Karpas-422 (cell line): ENCODE measurements at regions not wholly inside any gene's neighbourhood (a gene's known extent, or its start where the extent isn't known, plus 50 kb on each side); places are given as distances from the start of the nearest gene placed in this dataset.
"Not testable (repeated sequence)": the region's sequence is repeated elsewhere in the genome, so short reads cannot be mapped to it uniquely, and the experiment has no call there.

Source experiments
- DNase-seq: peaks from one replicate; pipeline ENCODE4 v3.0.0-alpha.2; 2015
- H2AFZ ChIP-seq: fragments of 200-600 bp; sonication (generic); 2 replicates; pipeline ENCODE4 v1.6.1; 2014; ENCODE audit warnings: antibody characterized with exemption, low read length, mixed read lengths
- H3K27ac ChIP-seq: fragments of 200-600 bp; sonication (generic); 2 replicates; pipeline ENCODE4 v1.5.1; 2014; ENCODE audit warnings: mild to moderate bottlenecking, low read length, moderate library complexity
- H3K27me3 ChIP-seq: fragments of 200-600 bp; sonication (generic); 2 replicates; pipeline ENCODE4 v1.6.1; 2014; ENCODE audit warnings: low read length, mixed read lengths
- H3K36me3 ChIP-seq: fragments of 200-600 bp; sonication (generic); 2 replicates; pipeline ENCODE4 v1.6.1; 2014; ENCODE audit warnings: low read length, mixed read lengths; ENCODE audit not compliant: insufficient read depth
- H3K4me1 ChIP-seq: fragments of 200-600 bp; sonication (generic); 2 replicates; pipeline ENCODE4 v1.6.1; 2014; ENCODE audit warnings: mild to moderate bottlenecking, low read length, mixed read lengths
- H3K4me2 ChIP-seq: fragments of 200-600 bp; sonication (generic); 2 replicates; pipeline ENCODE4 v1.6.1; 2014; ENCODE audit warnings: low read length, low read depth, mild to moderate bottlenecking; ENCODE audit not compliant: poor library complexity, severe bottlenecking
- H3K4me3 ChIP-seq: fragments of 200-600 bp; sonication (generic); 2 replicates; pipeline ENCODE4 v1.5.1; 2014; ENCODE audit warnings: mild to moderate bottlenecking, antibody characterized with exemption, low read length, mixed read lengths
- H3K79me2 ChIP-seq: fragments of 200-600 bp; sonication (generic); 2 replicates; pipeline ENCODE4 v1.6.1; 2014; ENCODE audit warnings: mild to moderate bottlenecking, low read length, mixed read lengths
- H3K9ac ChIP-seq: fragments of 200-600 bp; sonication (generic); 2 replicates; pipeline ENCODE4 v1.6.0; 2014; ENCODE audit warnings: low read length
- H3K9me2 ChIP-seq: fragments of 200-600 bp; sonication (generic), shearing (Covaris generic); replicated peaks from 2 replicates; pipeline ENCODE4 v1.6.0; 2014; ENCODE audit warnings: mild to moderate bottlenecking, low read length, moderate library complexity; ENCODE audit not compliant: insufficient read depth
- H3K9me3 ChIP-seq: fragments of 300-700, 200-600 bp; sonication (generic); 2 replicates; pipeline ENCODE4 v1.6.1; 2014; ENCODE audit warnings: low read length, mixed read lengths
- H4K20me1 ChIP-seq: fragments of 200-600 bp; sonication (generic); 2 replicates; pipeline ENCODE4 v1.6.1; 2014; ENCODE audit warnings: mild to moderate bottlenecking, antibody characterized with exemption, low read length, low read depth; ENCODE audit not compliant: insufficient read depth

DNA sequence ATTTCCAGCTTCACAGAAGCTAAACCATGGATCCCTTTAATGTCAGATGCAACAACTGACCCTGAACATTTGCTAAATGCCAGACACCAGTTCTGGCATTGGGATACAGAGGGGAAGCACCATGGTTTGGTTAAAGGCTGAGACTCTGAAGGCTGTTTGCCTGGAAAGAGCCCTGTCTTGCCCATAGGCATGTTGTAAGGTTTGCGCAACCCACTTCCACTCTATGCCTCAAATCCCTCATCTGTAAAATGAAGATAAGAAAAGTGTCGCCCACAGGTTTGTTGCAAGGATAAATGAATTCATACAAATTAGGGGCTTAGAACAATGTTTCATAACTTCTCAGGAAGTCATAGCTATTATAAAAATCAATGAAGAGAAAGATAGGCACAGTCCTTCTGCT, 380.9 kb upstream of the GYPC start:
- no peaks in the 10 kb centered on the region for H3K9me3 ChIP-seq
- no peak overlapping the region for H3K9ac ChIP-seq
- H3K4me2 ChIP-seq, result no peak overlapping the region
- H3K36me3 ChIP-seq, result no peaks in the 10 kb centered on the region
- no peaks in the 10 kb centered on the region for H3K27me3 ChIP-seq
- no peaks in the 10 kb centered on the region for H4K20me1 ChIP-seq
- no peak for DNase-seq
- no peaks in the 10 kb centered on the region for H3K9me2 ChIP-seq
- no peaks in the 10 kb centered on the region; the same call in 1 of the 2 replicates for H3K4me1 ChIP-seq
- H3K79me2 ChIP-seq, result no peaks in the 10 kb centered on the region
- no peak overlapping the region for H2AFZ ChIP-seq
- no peak overlapping the region for H3K27ac ChIP-seq
- no peak overlapping the region for H3K4me3 ChIP-seq

DNA sequence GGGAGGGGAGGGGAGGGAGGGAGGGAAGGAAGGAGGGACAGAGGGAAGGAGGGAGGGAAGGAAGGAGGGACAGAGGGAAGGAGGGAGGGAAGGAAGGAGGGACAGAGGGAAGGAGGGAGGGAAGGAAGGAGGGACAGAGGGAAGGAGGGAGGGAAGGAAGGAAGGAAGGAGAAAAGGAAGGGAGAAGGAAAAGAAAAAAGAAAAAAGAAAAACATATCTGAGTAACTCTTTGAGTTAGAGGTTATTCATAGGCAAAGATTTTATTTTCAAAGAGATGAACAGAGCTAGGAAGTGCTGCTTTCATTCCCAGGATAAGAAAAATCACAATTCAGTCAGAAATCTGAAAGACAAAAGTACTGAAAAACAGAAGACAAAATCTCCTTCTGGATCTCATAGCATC, 379.7 kb upstream of the GYPC start:
- not testable (repeated sequence) for DNase-seq, H3K36me3 ChIP-seq, H3K9me3 ChIP-seq, H3K4me1 ChIP-seq, H4K20me1 ChIP-seq, H3K9ac ChIP-seq, H3K27me3 ChIP-seq, H3K4me3 ChIP-seq, H2AFZ ChIP-seq, H3K27ac ChIP-seq, H3K79me2 ChIP-seq, H3K9me2 ChIP-seq, H3K4me2 ChIP-seq

DNA sequence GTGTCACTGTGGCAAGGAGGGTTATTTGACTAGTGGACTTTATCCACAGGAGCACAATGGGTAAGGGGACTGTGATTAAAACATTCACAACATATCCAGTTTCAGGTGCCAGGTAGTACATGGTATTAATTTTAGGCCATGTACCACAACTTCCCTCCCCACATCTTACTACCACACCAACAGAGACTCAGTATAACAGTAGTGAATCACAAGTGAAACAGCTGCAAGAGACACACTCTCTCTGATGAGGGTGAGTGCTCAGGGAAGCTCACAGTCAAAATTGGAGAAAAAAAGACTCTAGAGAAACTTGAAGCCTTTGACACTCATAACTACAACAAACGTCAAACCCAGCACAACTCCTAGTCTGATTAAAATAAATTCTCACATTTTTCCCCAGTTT, 367.6 kb upstream of the GYPC start:
- Histone ChIP-seq H3K4me2 (no peak overlapping the region), H3K9me3 (no peaks in the 10 kb centered on the region), H4K20me1 (no peaks in the 10 kb centered on the region), H3K4me3 (no peak overlapping the region), H2AFZ (no peak overlapping the region), H3K27me3 (no peaks in the 10 kb centered on the region), H3K79me2 (no peaks in the 10 kb centered on the region), H3K36me3 (no peaks in the 10 kb centered on the region), H3K27ac (no peak overlapping the region), H3K4me1 (no peaks in the 10 kb centered on the region), H3K9me2 (no peaks in the 10 kb centered on the region), H3K9ac (no peak overlapping the region)
- no peak for DNase-seq

DNA sequence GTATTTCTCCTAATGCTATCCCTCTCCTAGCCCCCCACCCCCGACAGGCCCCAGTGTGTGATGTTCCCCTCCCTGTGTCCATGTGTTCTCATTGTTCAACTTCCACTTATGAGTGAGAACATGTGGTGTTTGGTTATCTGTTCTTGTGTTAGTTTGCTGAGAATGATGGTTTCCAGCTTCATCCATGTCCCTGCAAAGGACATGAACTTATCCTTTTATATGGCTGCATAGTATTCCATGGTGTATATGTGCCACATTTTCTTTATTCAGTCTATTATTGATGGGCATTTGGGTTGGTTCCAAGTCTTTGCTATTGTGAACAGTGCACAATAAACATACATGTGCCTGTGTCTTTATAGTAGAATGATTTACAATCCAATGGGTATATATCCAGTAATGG, 362.0 kb upstream of the GYPC start:
- not testable (repeated sequence) for H3K27ac ChIP-seq, H3K79me2 ChIP-seq, H3K9me2 ChIP-seq, H3K4me1 ChIP-seq, H3K9ac ChIP-seq, H2AFZ ChIP-seq, H3K36me3 ChIP-seq, H3K4me2 ChIP-seq, H3K9me3 ChIP-seq, H4K20me1 ChIP-seq, H3K4me3 ChIP-seq, DNase-seq, H3K27me3 ChIP-seq

DNA sequence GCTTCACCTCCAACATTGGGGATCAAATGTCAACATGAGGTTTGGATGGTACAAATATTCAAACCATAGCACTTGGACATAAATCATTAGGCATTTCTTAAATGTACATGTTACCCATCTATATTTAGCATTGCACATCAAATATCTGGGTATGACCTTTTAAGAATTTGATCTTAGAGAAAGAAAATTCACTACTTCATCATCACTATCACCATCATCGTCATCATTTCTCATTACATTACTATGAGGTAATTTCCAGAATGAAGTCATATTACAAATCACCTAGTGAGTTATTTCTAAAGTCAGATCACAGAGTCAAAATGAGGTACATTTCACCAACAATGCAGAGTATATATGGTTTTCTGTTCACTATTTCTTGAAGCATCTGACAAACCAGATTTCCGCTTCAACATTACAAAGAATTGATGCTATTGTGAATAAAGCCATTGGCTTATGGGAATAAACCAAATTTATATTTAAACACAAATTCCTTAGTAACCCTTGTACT, 356.4 kb upstream of the GYPC start:
- no peak overlapping the region for H2AFZ ChIP-seq
- no peak overlapping the region for H3K4me2 ChIP-seq
- no peaks in the 10 kb centered on the region for H3K9me2 ChIP-seq
- no peaks in the 10 kb centered on the region for H3K79me2 ChIP-seq
- H4K20me1 ChIP-seq, result no peaks in the 10 kb centered on the region
- no peaks in the 10 kb centered on the region for H3K27me3 ChIP-seq
- no peak overlapping the region for H3K27ac ChIP-seq
- H3K4me1 ChIP-seq, result no peaks in the 10 kb centered on the region; the same call in 1 of the 2 replicates
- H3K9ac ChIP-seq, result no peak overlapping the region
- no peak overlapping the region for H3K4me3 ChIP-seq
- no peak for DNase-seq
- H3K36me3 ChIP-seq, result no peaks in the 10 kb centered on the region
- no peaks in the 10 kb centered on the region for H3K9me3 ChIP-seq

DNA sequence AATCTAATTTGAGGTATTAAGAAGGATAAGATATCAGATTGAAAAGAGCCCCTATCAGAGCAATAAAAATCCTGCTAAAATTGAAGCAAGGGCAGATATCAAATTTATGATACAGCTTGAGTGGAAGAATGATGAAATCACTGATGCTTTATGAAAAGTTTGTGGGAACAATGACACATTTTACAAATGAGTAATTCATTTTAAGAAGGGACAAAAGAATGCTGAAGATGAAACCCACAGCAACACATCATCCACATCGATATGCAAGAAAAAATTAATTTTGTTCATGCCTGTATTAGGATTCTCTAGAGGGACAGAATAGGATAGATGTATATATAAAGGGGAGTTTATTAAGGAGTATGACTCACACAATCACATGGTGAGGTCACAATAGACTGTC, 355.6 kb upstream of the GYPC start:
- Histone ChIP-seq H3K4me2 (no peak overlapping the region), H3K9me2 (no peaks in the 10 kb centered on the region), H3K27me3 (no peaks in the 10 kb centered on the region), H3K27ac (no peak overlapping the region), H2AFZ (no peak overlapping the region), H3K79me2 (no peaks in the 10 kb centered on the region), H3K36me3 (no peaks in the 10 kb centered on the region), H3K9ac (no peak overlapping the region), H3K9me3 (no peaks in the 10 kb centered on the region), H3K4me1 (no peaks in the 10 kb centered on the region; the same call in 1 of the 2 replicates), H3K4me3 (no peak overlapping the region), H4K20me1 (no peaks in the 10 kb centered on the region)
- DNase-seq, result no peak

DNA sequence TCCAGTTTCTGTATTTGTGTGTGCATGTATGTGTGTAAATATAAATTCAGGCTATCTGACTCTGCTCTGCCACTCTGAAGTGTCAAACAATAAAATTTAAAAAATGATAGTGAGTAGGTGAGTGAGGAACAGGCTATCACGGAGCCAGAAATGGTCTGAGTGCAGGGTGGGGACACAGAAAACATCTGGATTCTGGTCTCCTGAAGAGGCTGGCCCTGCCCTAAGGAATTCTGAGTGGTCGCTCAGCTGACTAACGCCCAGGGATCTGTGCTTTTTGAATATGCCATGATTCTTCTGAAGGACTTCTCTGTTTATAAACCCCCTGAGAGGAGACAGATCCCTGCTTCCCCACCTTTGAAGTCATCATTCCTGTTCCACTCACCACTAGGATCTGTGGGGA, 353.9 kb upstream of the GYPC start:
- Histone ChIP-seq H3K9me3 (no peaks in the 10 kb centered on the region), H3K36me3 (no peaks in the 10 kb centered on the region), H4K20me1 (no peaks in the 10 kb centered on the region), H2AFZ (no peak overlapping the region), H3K79me2 (no peaks in the 10 kb centered on the region), H3K9ac (no peak overlapping the region), H3K4me2 (no peak overlapping the region), H3K27ac (no peak overlapping the region), H3K4me3 (no peak overlapping the region), H3K4me1 (no peaks in the 10 kb centered on the region; the same call in 1 of the 2 replicates), H3K27me3 (0 out of 2 replicates have a peak, but pooled peaks cover 2% of the 10 kb centered on the region), H3K9me2 (no peaks in the 10 kb centered on the region)
- no peak for DNase-seq

DNA sequence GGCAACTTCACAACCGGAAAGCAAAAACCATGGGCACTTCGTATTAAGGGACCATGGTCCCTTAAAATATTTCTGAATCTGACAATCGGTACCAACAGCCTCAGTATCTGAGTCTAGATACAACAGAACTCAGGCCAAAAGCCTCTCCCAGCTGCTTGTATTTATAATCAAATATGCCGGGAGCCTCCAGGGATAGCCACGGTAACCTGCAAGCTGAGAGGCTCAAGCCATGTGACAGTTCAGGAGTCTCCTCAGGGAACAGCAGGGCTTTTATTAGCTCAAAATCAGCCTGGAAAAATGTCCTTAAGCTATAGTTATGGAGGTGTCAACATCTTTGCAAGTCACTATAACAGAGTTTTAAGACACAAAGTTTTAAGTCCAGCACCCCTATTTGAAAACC, 352.8 kb upstream of the GYPC start:
- H4K20me1 ChIP-seq, result no peaks in the 10 kb centered on the region
- 0 out of 2 replicates have a peak, but pooled peaks cover 2% of the 10 kb centered on the region for H3K27me3 ChIP-seq
- H3K27ac ChIP-seq, result no peak overlapping the region
- H3K9me3 ChIP-seq, result no peaks in the 10 kb centered on the region
- H3K4me1 ChIP-seq, result no peaks in the 10 kb centered on the region; the same call in 1 of the 2 replicates
- no peak overlapping the region for H3K9ac ChIP-seq
- H3K9me2 ChIP-seq, result no peaks in the 10 kb centered on the region
- no peaks in the 10 kb centered on the region for H3K36me3 ChIP-seq
- no peak for DNase-seq
- H3K4me2 ChIP-seq, result no peak overlapping the region
- no peak overlapping the region for H3K4me3 ChIP-seq
- no peak overlapping the region for H2AFZ ChIP-seq
- no peaks in the 10 kb centered on the region for H3K79me2 ChIP-seq

DNA sequence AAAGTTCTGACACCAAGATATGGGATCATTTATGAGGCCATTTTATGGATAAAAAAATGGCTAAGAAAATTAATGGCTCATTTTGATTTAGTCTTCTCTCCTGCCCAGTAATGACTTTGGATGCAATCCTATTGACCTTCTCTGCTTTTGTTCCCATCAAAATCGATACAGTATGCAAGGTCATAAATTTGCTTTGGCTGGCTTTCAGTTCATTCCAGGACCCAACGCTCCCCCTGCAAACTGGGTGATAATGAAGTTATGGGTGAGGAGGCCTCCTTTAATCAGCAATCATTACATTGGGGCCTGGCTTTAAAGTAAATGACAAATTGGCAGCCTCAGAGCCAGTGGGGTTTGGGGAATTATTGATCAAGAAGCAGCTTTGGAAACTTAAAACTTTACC, 351.8 kb upstream of the GYPC start:
- no peak overlapping the region for H3K4me3 ChIP-seq
- H3K27ac ChIP-seq, result no peak overlapping the region
- no peaks in the 10 kb centered on the region for H3K9me3 ChIP-seq
- no peak for DNase-seq
- no peaks in the 10 kb centered on the region for H4K20me1 ChIP-seq
- 0 out of 2 replicates have a peak, but pooled peaks cover 2% of the 10 kb centered on the region for H3K27me3 ChIP-seq
- no peak overlapping the region for H3K4me2 ChIP-seq
- no peaks in the 10 kb centered on the region for H3K36me3 ChIP-seq
- H2AFZ ChIP-seq, result no peak overlapping the region
- H3K9ac ChIP-seq, result no peak overlapping the region
- no peaks in the 10 kb centered on the region for H3K79me2 ChIP-seq
- H3K9me2 ChIP-seq, result no peaks in the 10 kb centered on the region
- no peaks in the 10 kb centered on the region; the same call in 1 of the 2 replicates for H3K4me1 ChIP-seq
